Breast epithelium (tissue), 3 donors: ENCODE measurements at regions not wholly inside any gene's neighbourhood (a gene's known extent, or its start where the extent isn't known, plus 50 kb on each side); places are given as distances from the start of the nearest gene placed in this dataset.

Source experiments
- POLR2A ChIP-seq: fragments of 450-650 bp; IDR thresholded peaks from one replicate; pipeline ENCODE4 v1.6.1; 2016; ENCODE audit warnings: antibody characterized with exemption, mild to moderate bottlenecking, moderate library complexity
- TF ChIP-seq, protein P1 (sequence below), 3 donors: fragments of 450-650 bp; IDR thresholded peaks; one replicate each; pipeline ENCODE4 v1.5.1; 2016 to 2017; ENCODE audit warnings: antibody characterized with exemption in 3 of 3, mild to moderate bottlenecking in 3 of 3, moderate library complexity in 3 of 3

- no peak for TF ChIP-seq POLR2A
- TF ChIP-seq, protein P1, sequence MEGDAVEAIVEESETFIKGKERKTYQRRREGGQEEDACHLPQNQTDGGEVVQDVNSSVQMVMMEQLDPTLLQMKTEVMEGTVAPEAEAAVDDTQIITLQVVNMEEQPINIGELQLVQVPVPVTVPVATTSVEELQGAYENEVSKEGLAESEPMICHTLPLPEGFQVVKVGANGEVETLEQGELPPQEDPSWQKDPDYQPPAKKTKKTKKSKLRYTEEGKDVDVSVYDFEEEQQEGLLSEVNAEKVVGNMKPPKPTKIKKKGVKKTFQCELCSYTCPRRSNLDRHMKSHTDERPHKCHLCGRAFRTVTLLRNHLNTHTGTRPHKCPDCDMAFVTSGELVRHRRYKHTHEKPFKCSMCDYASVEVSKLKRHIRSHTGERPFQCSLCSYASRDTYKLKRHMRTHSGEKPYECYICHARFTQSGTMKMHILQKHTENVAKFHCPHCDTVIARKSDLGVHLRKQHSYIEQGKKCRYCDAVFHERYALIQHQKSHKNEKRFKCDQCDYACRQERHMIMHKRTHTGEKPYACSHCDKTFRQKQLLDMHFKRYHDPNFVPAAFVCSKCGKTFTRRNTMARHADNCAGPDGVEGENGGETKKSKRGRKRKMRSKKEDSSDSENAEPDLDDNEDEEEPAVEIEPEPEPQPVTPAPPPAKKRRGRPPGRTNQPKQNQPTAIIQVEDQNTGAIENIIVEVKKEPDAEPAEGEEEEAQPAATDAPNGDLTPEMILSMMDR (IDR thresholded peaks at IDR 0.05), result no peak
These were observed 75.7 kb upstream of the TEX13D start for GRCh38 chrX:124256629-124257380.
